ENCODE measurements at regions not wholly inside any gene's neighbourhood (a gene's known extent, or its start where the extent isn't known, plus 50 kb on each side); places are given as distances from the start of the nearest gene placed in this dataset.

GRCh38 chr5:103674251-103674650 lies 111.7 kb upstream of the NUDT12 start:
- no peak for DNase-seq
- H3K4me3 Mint-ChIP-seq: no peak overlapping the region
- H3K27me3 Mint-ChIP-seq: no peaks in the 10 kb centered on the region
- ATAC-seq: no peak
- no peak overlapping the region for H3K27ac Mint-ChIP-seq
- H3K9me3 Mint-ChIP-seq: no peaks in the 10 kb centered on the region
- H3K4me1 Mint-ChIP-seq: no peaks in the 10 kb centered on the region

DNA sequence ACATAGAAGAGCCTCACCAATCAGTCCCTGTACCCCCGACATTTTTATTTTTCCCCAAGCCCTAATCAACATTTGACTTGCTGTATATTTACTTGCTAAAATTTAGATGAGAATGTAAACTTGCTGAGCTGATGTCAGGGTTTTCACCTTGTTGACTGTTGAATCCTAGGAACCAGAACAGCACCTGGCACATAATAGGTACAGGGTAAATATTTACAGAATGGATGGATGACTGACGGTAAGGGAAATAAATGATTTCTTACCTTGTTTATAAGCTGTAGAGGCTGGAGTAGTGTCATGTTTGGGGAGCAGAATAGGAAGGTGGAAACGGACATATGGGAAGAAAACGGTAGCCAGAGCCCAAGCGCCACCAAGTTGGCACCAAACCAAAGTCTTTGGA lies 107.0 kb upstream of the NUDT12 start:
- Mint-ChIP-seq H3K4me3 (no peak overlapping the region), H3K4me1 (no peaks in the 10 kb centered on the region), H3K9me3 (no peaks in the 10 kb centered on the region), H3K27me3 (no peaks in the 10 kb centered on the region), H3K27ac (no peak overlapping the region)
- ATAC-seq (no peak), DNase-seq (no peak)

DNA sequence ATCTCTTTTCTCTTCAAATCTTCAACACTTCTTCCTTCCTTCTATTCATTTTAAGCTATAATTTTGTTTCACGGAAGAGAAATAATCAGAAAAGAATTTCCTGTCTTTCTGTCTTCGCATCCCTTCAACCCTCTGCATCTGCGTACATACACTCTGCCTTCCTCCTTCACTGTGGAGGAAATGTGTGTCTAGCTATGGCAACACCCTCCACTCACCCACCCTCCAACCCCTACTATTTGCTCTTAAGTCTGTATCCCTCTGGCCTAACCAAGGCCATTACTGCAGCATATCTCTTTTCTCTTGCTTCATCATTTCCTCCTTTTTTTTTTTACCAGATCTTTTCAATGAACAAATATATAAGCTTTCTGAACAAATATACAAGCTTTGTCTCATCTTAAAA lies 105.7 kb upstream of the NUDT12 start:
- ATAC-seq (no peak), DNase-seq (no peak)
- H3K27ac Mint-ChIP-seq: no peak overlapping the region
- H3K27me3 Mint-ChIP-seq: no peaks in the 10 kb centered on the region
- H3K9me3 Mint-ChIP-seq: peaks cover 0 to 12% of the 10 kb centered on the region in 2 donors
- no peak overlapping the region for H3K4me3 Mint-ChIP-seq
- H3K4me1 Mint-ChIP-seq: no peaks in the 10 kb centered on the region

- DNase-seq: no peak
- Mint-ChIP-seq H3K4me1 (no peaks in the 10 kb centered on the region), H3K27ac (peak overlapping the region in 1 of 2 donors; percentile 10), H3K27me3 (no peaks in the 10 kb centered on the region), H3K4me3 (no peak overlapping the region), H3K9me3 (peaks cover 4 to 18% of the 10 kb centered on the region in 2 donors)
- ATAC-seq: no peak
Measured at GRCh38 chr5:103667068-103667467, 104.5 kb upstream of the NUDT12 start.

DNA sequence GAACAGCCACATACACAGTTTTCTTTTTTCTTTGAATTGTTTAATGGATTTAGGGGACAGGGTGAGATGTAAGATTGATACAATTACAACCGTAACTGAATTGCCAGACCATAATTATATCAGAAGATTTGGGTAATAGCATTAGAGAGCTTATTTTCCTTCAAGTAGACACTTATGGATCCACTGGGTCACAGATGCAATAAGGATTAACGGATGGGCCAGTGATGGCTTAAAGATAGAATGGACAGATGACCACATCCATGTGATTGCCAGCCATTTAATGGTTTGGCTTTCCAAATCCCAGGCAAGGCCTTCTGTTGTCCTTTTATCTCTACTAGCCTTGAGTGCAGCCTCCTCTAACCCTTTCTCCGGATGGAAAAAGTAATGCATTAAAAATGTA lies 94.7 kb upstream of the NUDT12 start:
- Mint-ChIP-seq H3K9me3 (peaks cover 0 to 6% of the 10 kb centered on the region in 2 donors), H3K4me1 (no peaks in the 10 kb centered on the region)
- no peak for ATAC-seq

DNA sequence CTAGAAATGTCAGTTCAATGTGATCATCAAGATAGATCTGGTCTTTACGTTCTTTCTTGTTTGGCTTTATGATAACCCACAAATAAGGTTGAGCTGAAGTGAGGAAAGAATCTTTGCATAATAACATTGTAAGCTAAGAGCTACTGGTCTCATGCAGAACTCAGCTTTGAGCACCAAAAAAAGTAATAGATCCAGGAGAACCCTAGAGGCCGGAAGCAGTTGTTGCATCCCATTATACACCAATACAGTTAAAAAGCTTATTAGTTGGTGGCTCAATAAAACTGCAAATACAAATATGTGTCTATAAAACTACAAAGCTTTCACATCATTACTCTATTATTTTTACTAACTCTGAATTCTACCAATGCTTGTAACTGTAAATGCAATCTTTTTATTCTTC lies 85.5 kb upstream of the NUDT12 start:
- H3K4me3 Mint-ChIP-seq: no peak overlapping the region
- H3K9me3 Mint-ChIP-seq: no peaks in the 10 kb centered on the region
- no peaks in the 10 kb centered on the region for H3K4me1 Mint-ChIP-seq
- H3K27me3 Mint-ChIP-seq: peaks cover 7% of the 10 kb centered on the region
- H3K27ac Mint-ChIP-seq: no peak overlapping the region
- DNase-seq (no peak), ATAC-seq (no peak)

More for the DNA sequence above, 94.7 kb upstream of the NUDT12 start:
- no peak for DNase-seq
- Mint-ChIP-seq H3K27ac (no peak overlapping the region), H3K4me3 (no peak overlapping the region), H3K27me3 (no peaks in the 10 kb centered on the region)

GRCh38 chr5:103646698-103647614 lies 84.4 kb upstream of the NUDT12 start:
- Mint-ChIP-seq H3K4me1 (no peaks in the 10 kb centered on the region), H3K27me3 (peaks cover 7% of the 10 kb centered on the region), H3K9me3 (no peaks in the 10 kb centered on the region), H3K4me3 (no peak overlapping the region), H3K27ac (no peak overlapping the region)
- no peak for DNase-seq
- ATAC-seq: no peak

- no peak overlapping the region for H3K4me3 Mint-ChIP-seq
- ATAC-seq: no peak
- no peaks in the 10 kb centered on the region for H3K4me1 Mint-ChIP-seq
- H3K27me3 Mint-ChIP-seq: peaks cover 7% of the 10 kb centered on the region
- H3K27ac Mint-ChIP-seq: no peak overlapping the region
- H3K9me3 Mint-ChIP-seq: no peaks in the 10 kb centered on the region
- DNase-seq: no peak
Measured at GRCh38 chr5:103645816-103646215, 83.2 kb upstream of the NUDT12 start.

DNA sequence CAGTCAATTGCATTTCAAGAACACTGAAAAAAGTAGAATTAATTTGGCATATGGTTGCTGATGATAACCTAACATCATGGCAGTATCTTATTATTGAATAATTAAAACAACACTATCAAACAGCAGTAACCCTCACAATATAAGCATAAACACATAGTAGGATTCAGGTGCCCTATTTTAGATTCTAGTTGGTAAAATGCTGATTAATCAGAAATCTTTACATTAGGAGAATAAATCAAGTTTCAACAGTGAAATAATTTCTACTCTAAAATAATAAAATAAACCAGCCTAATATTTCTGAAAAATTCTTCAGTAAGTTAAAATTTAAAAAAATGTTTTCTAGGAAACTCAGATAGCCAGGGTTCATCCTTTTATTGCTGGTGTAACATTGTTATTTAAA lies 76.4 kb upstream of the NUDT12 start:
- H3K27ac Mint-ChIP-seq: no peak overlapping the region
- no peak for ATAC-seq
- H3K27me3 Mint-ChIP-seq: peaks cover 12% of the 10 kb centered on the region
- no peak overlapping the region for H3K4me3 Mint-ChIP-seq
- no peaks in the 10 kb centered on the region for H3K4me1 Mint-ChIP-seq
- H3K9me3 Mint-ChIP-seq: no peaks in the 10 kb centered on the region
- no peak for DNase-seq

GRCh38 chr5:103624675-103625074 lies 62.1 kb upstream of the NUDT12 start:
- Mint-ChIP-seq H3K4me3 (no peak overlapping the region), H3K4me1 (no peaks in the 10 kb centered on the region), H3K27ac (no peak overlapping the region), H3K9me3 (no peaks in the 10 kb centered on the region), H3K27me3 (no peaks in the 10 kb centered on the region)
- DNase-seq: no peak
- ATAC-seq: no peak

DNA sequence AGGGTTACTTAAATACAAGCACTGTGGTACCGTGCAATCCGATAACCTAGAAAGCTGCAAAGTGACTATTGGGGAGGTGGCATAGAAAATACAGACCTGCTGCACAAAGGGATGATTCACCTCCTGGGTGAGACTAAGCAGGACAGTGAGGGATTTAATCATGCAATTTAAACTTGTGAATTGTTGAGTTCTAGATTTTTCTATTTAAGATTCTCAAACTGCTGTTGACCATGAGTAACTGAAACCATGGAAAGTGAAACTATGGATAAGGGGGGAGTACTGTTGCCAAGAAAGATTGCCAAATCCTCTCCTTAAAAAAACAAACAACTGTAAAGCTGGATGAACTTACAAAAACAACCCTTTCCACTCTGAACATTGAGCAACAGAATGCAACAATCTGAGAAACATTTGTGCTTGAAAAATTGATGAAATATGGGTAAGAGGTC lies 61.5 kb upstream of the NUDT12 start:
- Mint-ChIP-seq H3K9me3 (no peaks in the 10 kb centered on the region), H3K4me1 (no peaks in the 10 kb centered on the region), H3K27ac (no peak overlapping the region), H3K27me3 (no peaks in the 10 kb centered on the region), H3K4me3 (no peak overlapping the region)
- DNase-seq: no peak
- ATAC-seq: no peak

- Mint-ChIP-seq H3K4me1 (no peaks in the 10 kb centered on the region), H3K27me3 (no peaks in the 10 kb centered on the region)
Measured at GRCh38 chr5:103623425-103623824, 60.8 kb upstream of the NUDT12 start.

GRCh38 chr5:103621548-103621930 lies 59.0 kb upstream of the NUDT12 start:
- Mint-ChIP-seq H3K27me3 (no peaks in the 10 kb centered on the region), H3K4me3 (no peak overlapping the region), H3K27ac (no peak overlapping the region), H3K9me3 (no peaks in the 10 kb centered on the region), H3K4me1 (no peaks in the 10 kb centered on the region)
- ATAC-seq: no peak
- no peak for DNase-seq

More at GRCh38 chr5:103623425-103623824, 60.8 kb upstream of the NUDT12 start:
- ATAC-seq (no peak), DNase-seq (no peak)
- Mint-ChIP-seq H3K27ac (no peak overlapping the region), H3K4me3 (no peak overlapping the region), H3K9me3 (no peaks in the 10 kb centered on the region)

DNA sequence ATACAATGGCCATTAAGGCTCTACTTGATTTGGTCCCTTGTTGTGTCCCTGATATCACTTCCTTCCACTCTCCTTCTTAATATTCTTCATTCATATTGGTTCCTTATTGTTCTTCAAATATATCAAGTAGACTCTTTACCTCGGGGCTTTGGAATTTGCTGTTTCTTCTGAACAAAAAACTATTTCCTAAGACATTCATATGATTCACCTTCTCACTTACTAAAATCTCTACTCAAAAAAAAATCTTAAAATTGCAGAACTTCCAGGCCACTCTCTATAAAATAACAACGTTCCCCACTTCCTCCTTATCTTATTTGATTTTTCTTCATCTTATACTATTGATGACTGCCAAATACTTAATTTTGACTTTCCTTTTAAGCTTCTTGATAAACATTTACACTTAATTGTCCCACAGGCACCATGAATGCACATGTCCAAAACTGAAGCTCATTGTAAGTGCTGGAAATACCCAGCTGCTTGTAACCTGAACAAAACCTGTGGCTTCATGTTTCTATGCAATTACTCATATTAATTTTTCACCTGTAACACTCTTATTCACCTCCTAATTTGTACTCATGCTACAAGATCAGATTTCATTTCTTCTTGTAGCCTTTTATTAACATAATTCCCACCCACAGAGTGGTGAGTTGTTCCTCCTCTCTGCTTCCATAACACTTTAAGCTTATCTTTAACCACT lies 58.4 kb upstream of the NUDT12 start:
- Mint-ChIP-seq H3K9me3 (no peaks in the 10 kb centered on the region), H3K4me1 (no peaks in the 10 kb centered on the region), H3K27me3 (no peaks in the 10 kb centered on the region), H3K27ac (no peak overlapping the region), H3K4me3 (no peak overlapping the region)
- no peak for DNase-seq
- ATAC-seq: no peak

DNA sequence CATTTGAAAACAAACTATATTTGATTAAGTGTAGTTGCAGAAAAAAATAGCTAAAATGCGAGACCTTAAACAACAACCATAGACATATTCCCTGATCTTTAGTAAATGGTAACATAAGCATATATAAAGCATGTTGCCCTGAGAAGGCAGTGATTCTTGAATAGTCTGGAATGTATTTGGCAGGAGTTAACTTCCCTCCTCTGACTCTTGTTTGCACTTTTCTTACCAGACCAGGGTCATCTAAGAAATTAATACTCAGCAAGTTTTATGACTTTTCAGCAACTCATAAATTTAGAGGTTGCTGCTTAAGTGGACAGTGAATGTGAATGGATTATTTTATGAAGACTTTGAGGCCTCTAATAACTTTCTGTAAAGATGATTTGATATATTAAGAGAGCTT lies 55.3 kb upstream of the NUDT12 start:
- Mint-ChIP-seq H3K27me3 (no peaks in the 10 kb centered on the region), H3K4me1 (no peaks in the 10 kb centered on the region), H3K27ac (no peak overlapping the region), H3K9me3 (no peaks in the 10 kb centered on the region), H3K4me3 (no peak overlapping the region)
- ATAC-seq (no peak), DNase-seq (no peak)

DNA sequence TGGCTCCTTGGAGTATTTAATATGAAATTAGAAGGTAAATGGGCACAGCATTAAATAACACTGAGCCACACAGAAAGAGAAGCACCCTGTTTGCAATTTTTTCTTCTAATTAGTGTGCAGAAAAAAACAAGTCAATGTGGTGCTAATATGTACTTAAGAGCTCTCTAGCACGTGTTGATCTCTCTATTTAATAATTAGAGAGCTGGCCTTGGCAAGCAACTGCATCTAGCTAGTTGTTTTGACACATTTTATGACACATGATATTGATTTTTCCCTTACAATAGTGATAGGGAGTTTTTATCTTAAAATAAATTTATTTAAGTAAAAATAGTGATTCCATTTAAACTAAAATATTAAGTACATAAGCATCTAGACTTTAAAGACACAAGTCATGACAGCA lies 54.5 kb upstream of the NUDT12 start:
- H3K27ac Mint-ChIP-seq: no peak overlapping the region
- ATAC-seq: no peak
- no peaks in the 10 kb centered on the region for H3K27me3 Mint-ChIP-seq
- no peak for DNase-seq
- no peaks in the 10 kb centered on the region for H3K4me1 Mint-ChIP-seq
- H3K4me3 Mint-ChIP-seq: no peak overlapping the region
- H3K9me3 Mint-ChIP-seq: no peaks in the 10 kb centered on the region

All from stimulated activated naive CD8-positive, alpha-beta T cell treated with anti-CD3 and anti-CD28 coated beads, Interleukin-15, amount 100 ng/mL, for 72 hours (primary cell).